A549 (cell line): ENCODE measurements at regions not wholly inside any gene's neighbourhood (a gene's known extent, or its start where the extent isn't known, plus 50 kb on each side); places are given as distances from the start of the nearest gene placed in this dataset.
"Not testable (repeated sequence)": the region's sequence is repeated elsewhere in the genome, so short reads cannot be mapped to it uniquely, and the experiment has no call there.

Experiments
- ATAC-seq, 2 experiments: fragments of 200-7000 bp in 1 of 2; fragments of >200 bp in 1 of 2; cut with Nextera tagmentation in 1 of 2; cut with Tn5 transposase in 1 of 2; 3 replicates each; pipeline versions ENCODE4 v1.8.0 to v1.9.1; 2018 to 2020; ENCODE audit warnings: mild to moderate bottlenecking in 1 of 2, moderate library complexity in 1 of 2
- CTCF ChIA-PET: fragments of 300-600 bp; sonication (Branson Sonifier 250); formaldehyde crosslinking; extraction: SDS; loops from one replicate; lab custom pipeline; 2021; ENCODE audit warnings: antibody characterized with exemption, inconsistent platforms; lab: Yijun Ruan, JAX
- POLR2A ChIA-PET: fragments of 350-600 bp; formaldehyde crosslinking; extraction: SDS; loops from one replicate; lab custom pipeline; 2021; ENCODE audit warnings: antibody characterized with exemption, inconsistent platforms; lab: Yijun Ruan, JAX
- DNase-seq, 2 experiments: peaks; one replicate each; pipeline versions ENCODE4 v3.0.0 to v3.0.0-alpha.2; 2011 to 2016; ENCODE audit warnings: low read depth in 1 of 2, low spot score in 1 of 2
- FAIRE-seq: peaks from 2 replicates; lab custom pipeline; 2011; peaks lifted over from hg19 to GRCh38; lab: Jason Lieb, UNC
- H3K27ac ChIP-seq, 2 experiments: fragments of >200 bp; sonication (Bioruptor Twin); formaldehyde crosslinking; 3 replicates each; pipeline ENCODE4 v1.5.1; 2016 to 2017
- H3K4me1 ChIP-seq: fragments of >200 bp; sonication (Bioruptor Twin); formaldehyde crosslinking; 3 replicates; pipeline ENCODE4 v1.6.1; 2016
- H3K4me2 ChIP-seq: fragments of >200 bp; sonication (Bioruptor Twin); formaldehyde crosslinking; 3 replicates; pipeline ENCODE4 v1.6.1; 2016
- H3K4me3 ChIP-seq: fragments of >200 bp; sonication (Bioruptor Twin); formaldehyde crosslinking; 3 replicates; pipeline ENCODE4 v1.5.1; 2016
- H3K9me3 ChIP-seq: fragments of >200 bp; sonication (Bioruptor Twin); formaldehyde crosslinking; 3 replicates; pipeline ENCODE4 v1.6.1; 2016
- BHLHE40 ChIP-seq: IDR thresholded peaks from 2 replicates; pipeline ENCODE4 v1.6.1; 2012; ENCODE audit warnings: low read depth, low read length, inconsistent platforms
- CHD2 ChIP-seq: fragments of 150-350 bp; IDR thresholded peaks from 2 replicates; pipeline ENCODE4 v1.6.1; 2014; ENCODE audit warnings: low read length; ENCODE audit not compliant: partially characterized antibody
- ELK1 ChIP-seq: fragments of 150-350 bp; IDR thresholded peaks from 2 replicates; pipeline ENCODE4 v1.6.1; 2014; ENCODE audit warnings: low read depth, mild to moderate bottlenecking, low read length
- EP300 ChIP-seq, 2 experiments: fragments of >200 bp; sonication (Bioruptor Twin); formaldehyde crosslinking; IDR thresholded peaks; 2 replicates in 1 of 2; 3 replicates in 1 of 2; pipeline ENCODE4 v1.6.1; 2016 to 2017
- FOSB ChIP-seq: fragments of 250-450 bp; sonication (Bioruptor Pico); IDR thresholded peaks from 2 replicates; pipeline ENCODE4 v1.5.0; 2020; ENCODE audit warnings: mild to moderate bottlenecking, moderate library complexity
- HMGXB4 ChIP-seq: fragments of 250-450 bp; sonication (Bioruptor Pico); IDR thresholded peaks from 2 replicates; pipeline ENCODE4 v1.5.0; 2021; ENCODE audit warnings: mild to moderate bottlenecking, moderate library complexity, borderline replicate concordance
- HOXB13 ChIP-seq: fragments of 250-450 bp; sonication (Bioruptor Pico); IDR thresholded peaks from 2 replicates; pipeline ENCODE4 v1.5.0; 2020; ENCODE audit warnings: low read depth, mild to moderate bottlenecking, moderate library complexity
- HOXB5 ChIP-seq: fragments of 250-450 bp; sonication (Bioruptor Pico); IDR thresholded peaks from 2 replicates; pipeline ENCODE4 v1.5.0; 2020; ENCODE audit warnings: mild to moderate bottlenecking, moderate library complexity
- PHF8 ChIP-seq: fragments of 200-600 bp; sonication (generic); IDR thresholded peaks from 2 replicates; pipeline ENCODE4 v1.6.1; 2016; ENCODE audit warnings: low read depth, mild to moderate bottlenecking, antibody characterized with exemption, moderate library complexity, borderline replicate concordance
- POLR2A ChIP-seq: IDR thresholded peaks from 2 replicates; pipeline ENCODE4 v1.6.1; 2012; ENCODE audit warnings: mild to moderate bottlenecking, low read length
- RFX5 ChIP-seq: fragments of 450-650 bp; IDR thresholded peaks from 2 replicates; pipeline ENCODE4 v1.7.1; 2014; ENCODE audit warnings: antibody characterized with exemption, mild to moderate bottlenecking, moderate library complexity
- RNF2 ChIP-seq: fragments of 200-600 bp; sonication (generic); IDR thresholded peaks from 2 replicates; pipeline ENCODE4 v1.6.1; 2016; ENCODE audit warnings: low read depth, mild to moderate bottlenecking, antibody characterized with exemption, moderate library complexity, borderline replicate concordance
- SREBF2 ChIP-seq: fragments of 450-650 bp; IDR thresholded peaks from 2 replicates; pipeline ENCODE4 v1.6.1; 2014; ENCODE audit warnings: mild to moderate bottlenecking, moderate library complexity
- ZC3H11A ChIP-seq: fragments of 450-650 bp; IDR thresholded peaks from 2 replicates; pipeline ENCODE4 v1.6.1; 2014; ENCODE audit warnings: antibody characterized with exemption, mild to moderate bottlenecking
- WGBS: methylation state at CpG from one replicate; pipeline ENCODE4 v1.1.6; 2017; ENCODE audit errors: missing lambda C conversion rate; 5-methylcytosine and 5-hydroxymethylcytosine counted together

GRCh38 chr5:19270153-19270552, 717.8 kb downstream of the CDH18 start:
- ChIA-PET POLR2A (no interaction called here), CTCF (interaction anchor here (0.6 kb wide), 1 partner anchor 757 kb away, joined by 4 read pairs; no protein-coding TSS in a partner anchor)
- FAIRE-seq (no peak), DNase-seq (no peak), ATAC-seq (no peak)
- TF ChIP-seq RNF2 (no peak), ZC3H11A (no peak), PHF8 (no peak), CHD2 (no peak), RFX5 (no peak), HMGXB4 (CRISPR knock-in tag) (no peak), POLR2A (no peak), EP300 (IDR thresholded peaks at IDR 0.05) (no peak)
- Histone ChIP-seq H3K4me1 (no peaks in the 10 kb centered on the region), H3K4me2 (no peak overlapping the region), H3K9me3 (no peaks in the 10 kb centered on the region), H3K27ac (no peak overlapping the region), H3K4me3 (no peak overlapping the region)
- WGBS, result 19% methylated on average over 4 of the region's 4 CpGs

- Histone ChIP-seq H3K27ac (no peak overlapping the region), H3K4me2 (no peak overlapping the region), H3K9me3 (no peaks in the 10 kb centered on the region), H3K4me3 (no peak overlapping the region), H3K4me1 (no peaks in the 10 kb centered on the region)
- DNase-seq (no peak), FAIRE-seq (no peak), ATAC-seq (no peak)
- POLR2A ChIA-PET, result no interaction called here
- CTCF ChIA-PET, result no interaction called here
- TF ChIP-seq ELK1, result no peak
- TF ChIP-seq HOXB13 (CRISPR knock-in tag), result no peak
- TF ChIP-seq BHLHE40, result no peak
- no peak for TF ChIP-seq FOSB
- TF ChIP-seq HMGXB4 (CRISPR knock-in tag), result no peak
- WGBS, result 1% methylated on average over 3 of the region's 3 CpGs
These were observed 713.4 kb downstream of the CDH18 start for GRCh38 chr5:19274578-19274977.

DNA sequence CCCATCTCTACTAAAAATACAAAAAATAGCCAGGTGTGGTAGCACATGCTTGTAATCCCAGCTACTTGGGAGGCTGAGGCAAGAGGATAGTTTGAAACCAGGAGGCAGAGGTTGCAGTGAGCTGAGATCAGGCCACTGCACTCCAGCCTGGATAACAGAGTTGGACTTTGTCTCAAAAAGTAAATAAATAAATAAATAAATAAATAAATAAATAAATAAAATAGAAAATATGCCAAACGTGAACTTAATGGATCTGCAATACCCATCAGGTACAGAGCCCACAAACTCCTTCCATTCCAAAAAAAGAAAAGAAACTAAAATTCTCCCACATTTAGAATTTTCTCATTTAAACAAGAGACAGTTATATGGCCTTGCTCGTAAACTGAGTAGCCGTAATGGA, 702.7 kb downstream of the CDH18 start:
- POLR2A ChIA-PET, result no interaction called here
- Histone ChIP-seq H3K4me1 (no peaks in the 10 kb centered on the region), H3K4me2 (no peak overlapping the region), H3K9me3 (no peaks in the 10 kb centered on the region), H3K4me3 (no peak overlapping the region)
- no peak for DNase-seq
- no peak for FAIRE-seq
- no peak for TF ChIP-seq HOXB5 (CRISPR knock-in tag)
- peak; percentile 47 for TF ChIP-seq ZC3H11A
- no peak for TF ChIP-seq SREBF2
- TF ChIP-seq, all 56 proteins: peak for 1
- CTCF ChIA-PET, result no interaction called here
- ATAC-seq, result no peak
- 50% methylated on average over 3 of the region's 3 CpGs for WGBS
- H3K27ac ChIP-seq, result no peak overlapping the region

DNA sequence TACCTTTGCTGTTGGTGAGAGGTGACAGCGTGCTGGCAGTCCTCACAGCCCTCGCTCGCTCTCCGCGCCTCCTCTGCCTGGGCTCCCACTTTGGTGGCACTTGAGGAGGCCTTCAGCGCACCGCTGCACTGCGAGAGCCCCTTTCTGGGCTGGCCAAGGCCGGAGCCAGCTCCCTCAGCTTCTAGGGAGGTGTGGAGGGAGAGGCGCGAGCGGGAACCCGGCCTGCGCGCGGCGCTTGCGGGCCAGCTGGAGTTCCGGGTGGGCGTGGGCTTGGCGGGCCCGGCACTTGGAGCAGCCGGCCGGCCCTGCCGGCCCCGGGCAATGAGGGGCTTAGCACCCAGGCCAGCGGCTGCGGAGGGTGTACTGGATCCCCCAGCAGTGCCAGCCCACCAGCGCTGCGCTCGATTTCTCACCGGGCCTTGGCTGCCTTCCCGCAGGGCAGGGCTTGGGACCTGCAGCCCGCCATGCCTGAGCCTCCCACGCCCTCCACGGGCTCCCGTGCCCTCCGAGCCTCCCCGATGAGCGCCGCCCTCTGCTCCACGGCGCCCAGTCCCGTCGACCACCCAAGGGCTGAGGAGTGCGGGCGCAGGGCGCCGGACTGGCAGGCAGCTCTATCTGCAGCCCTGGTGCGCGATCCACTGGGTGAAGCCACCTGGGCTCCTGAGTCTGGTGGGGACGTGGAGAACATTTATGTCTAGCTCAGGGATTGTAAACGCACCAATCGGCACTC, 700.3 kb downstream of the CDH18 start:
- H3K4me1 ChIP-seq, FAIRE-seq, ATAC-seq, H3K27ac ChIP-seq, H3K9me3 ChIP-seq, POLR2A ChIA-PET, H3K4me3 ChIP-seq, H3K4me2 ChIP-seq, CTCF ChIA-PET, DNase-seq: not testable (repeated sequence)
- WGBS, result 63% methylated on average over 43 of the region's 54 CpGs

DNA sequence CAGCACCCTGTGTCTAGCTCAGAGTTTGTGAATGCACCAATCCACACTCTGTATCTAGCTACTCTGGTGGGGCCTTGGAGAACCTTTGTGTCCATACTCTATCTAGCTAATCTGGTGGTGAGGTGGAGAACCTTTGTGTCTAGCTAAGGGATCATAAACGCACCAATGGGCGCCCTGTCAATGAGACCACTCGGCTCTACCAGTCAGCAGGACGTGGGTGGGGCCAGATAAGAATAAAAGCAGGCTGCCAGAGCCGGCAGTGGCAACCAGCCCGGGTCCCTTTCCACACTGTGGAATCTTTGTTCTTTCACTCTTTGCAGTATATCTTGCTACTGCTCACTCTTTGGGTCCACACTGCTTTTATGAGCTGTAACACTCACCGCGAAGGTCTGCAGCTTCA, 699.7 kb downstream of the CDH18 start:
- H3K4me2 ChIP-seq, H3K9me3 ChIP-seq, H3K4me1 ChIP-seq, DNase-seq, H3K4me3 ChIP-seq, H3K27ac ChIP-seq, CTCF ChIA-PET, FAIRE-seq, POLR2A ChIA-PET, ATAC-seq: not testable (repeated sequence)
- 33% methylated on average over 8 of the region's 8 CpGs for WGBS
